Vagina (tissue), 2 donors: ENCODE measurements at regions not wholly inside any gene's neighbourhood (a gene's known extent, or its start where the extent isn't known, plus 50 kb on each side); places are given as distances from the start of the nearest gene placed in this dataset.

Experiments used
- CTCF ChIP-seq, 3 experiments: fragments of 450-650 bp in 2 of 3; fragments of 200-600 bp in 1 of 3; sonication (generic) in 1 of 3; IDR thresholded peaks; one replicate each; pipeline ENCODE4 v1.5.1; 2017 to 2019; ENCODE audit warnings: antibody characterized with exemption in 3 of 3, mild to moderate bottlenecking in 2 of 3, moderate library complexity in 2 of 3
- POLR2AphosphoS5 ChIP-seq, 2 donors: sonication (generic); formaldehyde crosslinking; IDR thresholded peaks; one replicate each; pipeline ENCODE4 v1.9.0; 2017; ENCODE audit warnings: antibody characterized with exemption in 2 of 2, mild to moderate bottlenecking in 2 of 2, low read depth in 1 of 2; ENCODE audit not compliant: insufficient read depth in 1 of 2

DNA sequence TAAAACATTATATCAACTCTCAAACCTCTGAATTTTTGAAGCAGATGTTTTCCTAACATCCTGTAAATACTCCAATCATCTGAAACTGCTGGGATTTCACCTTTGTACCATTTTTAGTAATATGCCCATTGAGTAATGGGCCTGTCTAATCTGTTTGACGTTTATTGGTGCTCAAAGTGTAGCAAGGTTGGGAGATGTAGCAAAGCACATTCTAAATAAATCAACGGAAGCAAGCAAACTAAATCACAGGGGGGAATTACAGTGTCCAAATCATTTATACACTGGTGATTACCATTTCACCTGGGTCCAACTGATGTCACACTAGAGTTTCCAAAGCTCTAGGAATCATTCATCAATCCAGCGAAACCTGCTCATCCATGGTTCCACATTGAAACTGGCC, 518.7 kb upstream of the TBL1XR1 start:
- TF ChIP-seq CTCF (IDR thresholded peaks at IDR 0.05), result no peak
- TF ChIP-seq POLR2AphosphoS5 (IDR thresholded peaks at IDR 0.05; ENCODE audit: insufficient read depth in 1 of 2, low read depth in 1 of 2), result no peak
